Left lobe of liver (tissue), 2 donors: ENCODE measurements at regions not wholly inside any gene's neighbourhood (a gene's known extent, or its start where the extent isn't known, plus 50 kb on each side); places are given as distances from the start of the nearest gene placed in this dataset.

Source experiments
- ATAC-seq: fragments of 200-7000 bp; cut with Tn5 transposase; one replicate; pipeline ENCODE4 v1.9.1; 2020; ENCODE audit warnings: mild to moderate bottlenecking, moderate library complexity
- DNase-seq: peaks from one replicate; pipeline ENCODE4 v3.0.0-alpha.2; 2020; ENCODE audit warnings: low spot score
- donor health status: DM: no; HTN: no; CAD: no; lungs with moderate emphysema.
- donor health status: DM: no; HTN: yes; CAD: no.

DNA sequence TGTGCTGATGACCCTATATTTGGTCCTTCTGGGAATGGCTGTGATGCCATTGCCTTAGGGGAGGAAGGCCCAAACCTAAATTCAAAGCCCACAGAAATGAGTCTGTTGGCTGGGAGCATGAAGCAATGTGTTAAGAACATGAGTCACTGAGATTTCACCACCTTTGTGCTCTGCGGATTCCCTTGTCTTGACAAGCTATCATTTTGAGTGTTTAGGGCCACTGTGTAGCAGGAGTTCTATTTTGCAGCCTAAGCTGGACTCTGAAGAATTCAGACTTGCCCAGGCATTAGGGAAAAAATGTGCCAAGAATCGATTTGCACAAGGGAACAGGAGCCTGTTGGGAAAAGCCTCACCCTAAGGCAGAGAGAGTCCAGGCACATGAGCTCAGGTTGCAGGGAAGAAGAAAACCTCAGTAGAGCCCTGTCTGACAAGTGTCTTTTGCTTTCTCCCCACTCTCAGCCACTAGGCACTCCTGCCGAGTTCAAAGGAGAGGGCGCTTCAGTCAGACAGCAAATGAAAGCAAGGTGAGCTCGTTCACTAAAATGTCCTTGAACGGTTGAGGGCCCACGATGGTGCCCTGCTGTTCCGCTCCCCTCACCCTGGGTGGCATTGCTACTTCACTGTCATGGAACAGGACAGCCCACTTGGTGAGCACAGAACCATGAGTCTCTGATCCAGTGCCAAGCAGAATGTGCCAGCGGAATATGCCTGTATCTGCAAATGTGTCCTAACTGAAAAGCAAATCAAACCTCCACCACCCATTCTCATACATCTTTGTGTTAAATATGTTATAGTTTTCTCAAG lies 93.6 kb downstream of the PRLHR start:
- no peak for ATAC-seq
- no peak for DNase-seq

DNA sequence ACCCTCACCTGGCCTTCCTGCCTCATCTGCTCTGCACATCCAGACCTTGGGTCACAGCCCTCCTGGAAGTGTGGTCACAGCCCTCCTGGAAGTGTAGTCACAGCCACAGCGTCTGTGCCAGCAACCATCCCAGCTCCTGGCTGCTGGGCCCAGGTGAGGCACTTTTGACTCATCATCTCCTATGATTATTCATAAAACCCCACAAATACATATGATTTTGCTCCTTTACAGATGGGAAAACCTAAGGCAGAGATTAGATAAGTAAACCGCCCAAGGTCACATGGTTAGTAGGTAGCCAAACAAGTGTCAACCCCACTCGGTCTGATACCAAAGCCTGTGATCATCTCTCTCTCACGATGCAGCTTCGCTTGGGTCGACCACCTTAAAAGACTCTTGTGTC lies 94.3 kb downstream of the PRLHR start:
- ATAC-seq (no peak), DNase-seq (no peak)

DNA sequence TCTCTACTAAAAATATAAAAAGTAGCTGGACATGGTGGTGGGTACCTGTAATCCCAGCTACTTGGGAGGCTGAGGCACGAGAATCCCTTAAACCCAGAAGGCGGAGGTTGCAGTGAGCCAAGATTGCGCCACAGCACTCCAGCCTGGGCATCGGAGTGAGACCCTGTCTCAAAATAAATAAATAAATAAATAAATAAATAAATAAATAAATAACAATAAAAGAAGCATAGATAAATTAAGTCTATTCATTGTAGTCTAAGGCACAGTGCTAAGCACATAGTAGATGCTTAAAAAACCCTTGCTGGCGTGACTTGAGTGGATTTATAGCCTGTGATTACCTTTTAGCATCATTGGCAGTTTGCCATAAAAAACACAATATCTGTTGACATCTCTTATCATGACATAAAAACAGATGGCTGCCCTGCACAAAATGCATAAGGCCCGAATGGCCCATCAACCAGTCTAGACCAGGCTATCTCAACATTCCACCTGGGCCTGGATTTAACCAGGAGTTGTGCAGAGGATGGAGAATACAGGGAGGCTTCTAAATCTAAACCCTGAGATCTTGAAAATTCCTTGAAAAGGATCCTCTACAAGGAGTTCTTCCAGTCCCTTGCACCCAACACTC lies 94.9 kb downstream of the PRLHR start:
- ATAC-seq, result no peak

DNA sequence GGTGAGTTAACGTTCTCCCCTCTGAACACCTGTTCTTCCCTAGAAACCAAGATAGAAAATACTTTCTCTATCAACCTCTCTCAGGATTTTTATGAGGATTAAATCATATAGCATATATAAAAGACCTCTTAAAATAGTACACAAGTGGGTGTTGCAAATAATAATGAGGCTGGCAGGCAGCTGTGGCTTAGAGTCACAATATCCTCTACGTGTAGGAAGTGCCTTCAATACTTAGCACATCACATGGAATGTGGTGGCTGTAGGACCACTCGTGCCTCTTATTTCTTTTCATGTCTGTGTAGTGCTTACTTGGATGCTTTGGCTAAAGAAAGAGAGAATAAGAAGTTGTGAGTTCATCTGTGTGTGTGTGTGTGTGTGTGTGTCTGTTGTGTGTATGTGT lies 96.3 kb downstream of the PRLHR start:
- DNase-seq, result no peak
- no peak for ATAC-seq

More for the DNA sequence above, 94.9 kb downstream of the PRLHR start:
- DNase-seq, result no peak

DNA sequence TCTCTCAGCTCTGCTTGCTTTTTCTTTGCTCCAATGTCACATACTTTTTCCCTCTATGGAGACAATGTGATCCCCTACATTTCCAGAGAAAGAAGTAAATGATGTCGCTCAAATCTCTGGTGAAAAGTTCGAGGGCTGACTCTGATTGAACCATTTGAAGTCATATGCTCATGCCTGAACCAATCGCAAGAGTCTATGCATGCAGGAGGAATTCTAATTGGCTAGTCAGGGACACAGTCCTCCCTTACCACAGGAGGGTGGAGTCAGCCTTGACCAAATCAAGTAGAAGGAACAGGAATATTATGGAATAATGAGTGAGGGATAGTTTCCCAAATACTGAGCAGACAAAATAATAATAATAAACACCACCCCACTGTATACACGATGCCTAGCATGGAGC lies 96.8 kb downstream of the PRLHR start:
- ATAC-seq (no peak), DNase-seq (no peak)

DNA sequence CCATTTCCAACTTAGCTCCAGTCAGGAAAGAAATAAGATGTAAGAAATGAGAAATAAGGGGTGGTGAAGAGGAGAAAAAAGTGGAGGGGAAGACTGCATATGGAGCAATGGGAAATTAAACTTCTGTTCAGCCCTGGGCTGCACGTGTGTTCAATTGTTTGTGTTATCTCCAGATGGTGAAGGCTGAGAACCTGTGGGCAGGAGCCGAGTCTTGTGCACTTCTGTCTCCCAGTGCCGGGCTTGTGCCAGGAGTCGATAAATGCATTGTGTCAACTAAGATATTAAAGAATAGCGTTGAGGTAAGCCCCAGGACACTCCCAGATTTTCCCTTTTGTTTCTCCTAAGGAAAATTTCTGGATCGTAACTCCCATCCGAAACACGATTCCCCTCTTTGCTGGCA lies 98.2 kb downstream of the PRLHR start:
- ATAC-seq (no peak), DNase-seq (no peak)

DNA sequence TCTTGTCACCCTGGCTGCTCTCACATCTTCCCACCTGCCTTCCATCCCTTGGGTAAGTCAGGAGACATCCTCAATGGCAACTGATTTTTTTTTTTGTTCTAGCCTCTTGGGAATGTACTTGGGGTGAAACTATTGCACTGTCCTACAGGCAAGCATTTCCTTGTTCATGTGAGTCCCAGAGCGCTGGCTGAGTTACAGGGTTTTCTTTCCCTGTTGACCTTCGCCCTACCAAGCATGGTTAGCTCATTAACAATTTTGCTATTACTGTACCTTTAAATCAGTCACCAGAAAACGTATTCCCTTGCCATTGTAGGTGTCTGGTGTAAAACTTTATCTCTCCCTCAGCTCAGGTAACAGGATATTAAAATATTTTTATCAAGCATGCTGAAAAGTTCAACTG lies 98.9 kb downstream of the PRLHR start:
- ATAC-seq (no peak), DNase-seq (no peak)

DNA sequence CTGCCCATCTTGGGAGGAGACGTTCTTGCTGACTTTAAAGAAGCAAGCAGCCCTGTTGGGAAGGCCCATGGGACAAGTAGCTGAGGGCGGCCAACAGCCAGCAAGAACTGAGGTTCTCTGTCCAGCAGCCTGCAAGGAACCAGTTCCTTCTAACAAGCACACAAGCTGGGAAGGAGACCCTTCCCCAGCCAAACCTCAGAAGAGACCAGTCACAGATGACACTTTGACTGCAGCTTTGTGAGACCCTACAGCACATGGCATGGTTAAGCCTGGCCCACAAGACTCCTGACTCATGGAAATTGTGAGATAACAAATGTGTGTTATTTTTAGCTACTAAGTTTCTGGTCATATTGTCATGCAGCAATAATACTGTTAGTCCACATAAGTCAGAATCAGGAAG lies 99.9 kb downstream of the PRLHR start:
- no peak for ATAC-seq

DNA sequence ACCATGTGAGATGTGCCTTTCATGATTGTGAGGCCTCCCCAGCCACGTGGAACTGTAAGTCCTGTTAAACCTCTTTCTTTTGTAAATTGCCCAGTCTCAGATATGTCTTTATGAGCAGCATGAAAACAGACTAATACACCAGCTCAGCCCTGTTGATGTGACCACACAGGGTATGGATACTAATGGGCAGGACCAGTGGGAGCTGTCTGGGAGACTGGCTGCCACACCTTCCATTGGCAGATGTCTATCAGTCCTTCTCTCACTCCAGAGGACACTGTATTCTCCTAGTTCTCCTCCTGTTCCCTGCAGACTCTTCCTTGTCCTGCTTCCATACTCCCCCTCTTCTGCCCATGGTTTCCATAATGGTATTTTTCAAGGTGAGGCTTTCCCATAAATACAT lies 104.4 kb downstream of the PRLHR start:
- no peak for DNase-seq
- no peak for ATAC-seq

More for the DNA sequence above, 99.9 kb downstream of the PRLHR start:
- no peak for DNase-seq

DNA sequence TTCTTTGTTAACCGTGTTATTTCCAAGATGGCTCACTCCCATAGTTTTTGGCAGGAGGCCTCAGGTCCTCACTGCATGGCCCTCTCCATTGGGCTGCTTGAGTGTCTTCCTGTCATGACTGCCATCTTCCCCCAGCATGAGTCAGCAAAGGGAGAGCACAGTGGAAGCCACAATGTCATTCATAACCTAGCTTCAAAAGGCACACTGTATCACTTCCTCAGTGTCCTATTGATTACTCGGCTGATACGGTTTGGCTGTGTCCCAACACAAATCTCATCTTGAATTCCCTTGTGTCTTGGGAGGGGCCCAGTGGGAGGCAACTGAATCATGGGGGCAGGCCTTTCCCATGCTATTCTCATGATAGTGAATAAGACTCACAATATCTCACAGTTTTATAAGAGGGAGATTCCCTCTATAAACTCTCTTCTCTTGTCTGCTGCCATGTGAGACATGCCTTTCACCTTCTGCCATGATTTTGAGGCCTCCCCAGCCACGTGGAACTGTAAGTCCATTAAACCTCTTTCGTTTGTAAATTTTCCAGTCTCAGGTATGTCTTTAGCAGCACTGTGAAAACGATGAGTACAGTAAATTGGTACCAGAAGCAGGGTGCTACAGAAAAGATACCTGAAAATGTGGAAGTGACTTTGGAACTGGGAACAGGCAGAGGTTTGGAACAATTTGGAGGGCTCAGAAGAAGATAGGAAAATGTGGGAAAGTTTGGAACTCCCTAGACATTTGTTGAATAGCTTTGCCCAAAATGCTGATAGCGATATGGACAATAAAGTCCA lies 106.5 kb downstream of the PRLHR start:
- DNase-seq, result no peak
- no peak for ATAC-seq

DNA sequence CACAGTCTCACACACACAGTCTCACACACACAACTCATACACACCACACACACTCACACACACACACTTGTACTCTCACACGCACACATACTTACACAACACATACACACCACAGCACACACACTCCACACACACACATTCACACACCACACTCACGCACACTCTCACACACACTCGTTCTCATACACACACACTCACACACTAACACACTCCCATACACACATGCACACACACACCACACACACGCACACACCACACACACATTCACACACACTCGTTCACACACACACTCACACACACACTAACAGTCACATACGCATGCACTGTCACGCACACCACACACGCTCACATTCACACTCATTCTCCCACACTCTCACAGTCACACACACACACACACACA lies 109.8 kb downstream of the PRLHR start:
- ATAC-seq, result no peak
- no peak for DNase-seq

DNA sequence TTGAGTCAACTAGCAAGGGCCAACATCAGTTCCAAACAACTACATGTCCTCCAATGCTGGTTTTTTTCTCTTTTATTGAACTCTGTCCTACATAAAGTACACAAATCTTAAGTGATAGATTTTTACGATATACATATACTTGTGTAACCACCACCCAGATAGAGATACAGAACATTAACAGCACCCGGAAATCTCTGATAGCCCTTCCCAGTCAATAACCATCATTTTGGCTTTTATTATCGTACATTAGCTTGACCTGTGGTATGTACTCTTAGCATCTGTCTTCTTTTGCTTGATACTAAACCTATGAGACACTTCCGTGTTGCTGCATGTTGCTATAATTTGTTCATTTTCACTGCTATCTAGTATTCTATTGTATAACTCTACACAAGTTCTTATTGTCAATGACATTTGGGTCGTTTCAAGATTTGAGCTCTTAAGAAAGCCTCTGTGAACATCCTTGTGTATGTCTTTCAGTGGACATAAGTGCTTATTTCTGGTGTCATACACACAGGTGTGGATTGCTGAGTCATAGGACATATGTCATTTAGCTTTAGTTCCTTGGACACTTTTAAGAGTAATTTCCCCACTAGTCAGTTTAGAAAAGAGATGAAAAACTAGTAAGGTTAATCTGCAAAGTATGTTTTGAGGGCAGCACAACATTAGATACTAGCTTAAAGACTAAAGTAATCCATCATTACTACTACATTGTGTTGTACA lies 111.1 kb downstream of the PRLHR start:
- no peak for ATAC-seq
- no peak for DNase-seq

DNA sequence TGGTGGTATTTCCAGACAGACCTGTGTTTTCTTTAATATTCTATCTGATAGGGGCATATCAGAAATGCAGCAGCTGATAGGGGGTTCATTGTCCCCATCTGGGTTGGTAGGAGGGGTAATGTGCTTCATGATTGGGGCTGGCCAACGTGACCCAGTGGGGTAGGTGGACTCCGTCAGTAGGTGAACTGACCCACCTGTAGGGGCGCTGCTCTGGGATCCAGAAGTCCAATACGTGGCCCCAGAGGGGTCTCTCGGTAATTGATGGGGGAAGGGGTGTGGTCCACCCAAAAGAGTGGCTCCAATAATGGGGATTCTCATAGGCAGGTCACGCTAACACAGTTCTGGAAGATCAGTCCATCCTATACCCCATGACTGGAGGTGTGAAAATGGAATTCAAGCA lies 112.0 kb downstream of the PRLHR start:
- no peak for ATAC-seq
- no peak for DNase-seq

DNA sequence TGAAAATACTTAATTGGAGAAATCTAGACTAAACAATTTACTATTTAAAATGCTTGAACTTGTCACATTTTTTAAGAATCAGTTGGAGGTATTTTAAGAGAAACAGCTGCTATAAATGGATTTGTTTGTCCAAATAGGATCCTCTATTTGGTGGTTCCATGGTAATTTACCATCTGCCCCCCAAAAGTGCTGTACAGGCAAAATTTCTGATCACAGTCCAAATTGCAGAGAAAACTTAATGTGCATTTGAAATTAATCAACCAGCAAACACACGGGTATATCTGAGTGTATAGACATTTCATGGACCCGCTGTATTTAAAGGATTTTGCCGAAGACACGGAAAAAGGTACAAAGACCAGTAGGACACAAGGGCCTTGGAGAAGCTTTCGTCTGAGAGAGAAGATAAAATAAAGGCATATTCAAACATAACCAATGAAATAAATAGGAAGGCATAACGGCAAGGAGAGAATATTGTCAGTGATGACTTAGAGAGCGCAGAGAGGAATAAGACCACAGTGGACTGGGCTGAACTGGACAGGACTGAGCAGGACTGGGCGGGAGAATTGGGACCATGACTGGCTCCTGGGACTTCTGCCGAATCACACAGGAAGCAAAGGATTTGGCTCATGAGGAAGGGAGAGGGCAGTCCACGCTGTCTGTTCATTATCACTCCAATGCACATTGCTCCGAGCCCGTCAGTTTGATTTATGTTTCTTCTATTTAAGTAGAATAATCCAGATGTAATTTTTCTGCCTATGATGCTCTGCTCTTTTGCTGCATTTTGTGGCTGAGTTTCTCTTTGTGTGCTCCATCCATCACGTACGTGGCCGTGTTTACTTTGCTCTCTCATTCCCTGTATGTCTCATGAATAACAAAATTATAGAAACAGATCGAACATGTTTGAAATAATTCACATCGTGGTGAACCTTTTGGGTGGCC lies 112.8 kb downstream of the PRLHR start:
- ATAC-seq (no peak), DNase-seq (no peak)

DNA sequence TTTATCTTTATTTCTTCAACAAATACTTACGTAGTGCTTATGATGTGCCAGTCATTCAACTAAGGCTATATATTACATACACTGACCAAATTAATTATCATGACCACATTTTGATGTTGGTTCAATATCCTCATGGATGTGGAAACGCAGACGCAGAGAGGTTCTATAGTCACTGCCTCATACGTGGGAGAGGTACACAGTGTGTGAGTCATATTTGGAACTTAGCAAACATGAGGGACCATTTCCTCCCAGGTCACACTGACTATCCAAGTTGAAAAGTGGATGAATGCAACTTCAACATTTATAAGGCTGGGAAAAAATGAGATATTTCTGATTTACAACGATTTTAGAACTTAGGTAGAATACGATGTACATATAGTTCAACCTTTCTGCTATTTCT lies 113.6 kb downstream of the PRLHR start:
- no peak for DNase-seq
- ATAC-seq, result no peak

DNA sequence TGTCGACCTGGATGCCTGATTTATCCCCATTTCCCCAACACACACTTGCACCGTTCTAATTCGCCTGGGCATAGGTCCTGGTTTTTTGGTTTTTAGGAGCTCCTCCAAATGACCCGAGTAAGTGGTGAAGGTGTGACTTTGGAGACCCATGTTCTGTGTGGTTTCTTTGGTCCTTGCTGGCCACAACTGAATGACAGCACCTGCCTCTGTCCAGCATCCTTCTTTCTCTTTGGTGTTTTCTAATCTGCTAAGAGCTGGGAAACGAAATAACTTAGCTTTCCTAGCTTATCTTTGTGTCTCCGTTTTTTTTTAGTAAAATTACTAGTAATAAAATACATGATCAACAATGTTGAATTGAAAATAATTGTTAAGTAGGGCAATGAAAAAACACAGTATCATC lies 120.2 kb downstream of the PRLHR start:
- no peak for DNase-seq
- no peak for ATAC-seq

DNA sequence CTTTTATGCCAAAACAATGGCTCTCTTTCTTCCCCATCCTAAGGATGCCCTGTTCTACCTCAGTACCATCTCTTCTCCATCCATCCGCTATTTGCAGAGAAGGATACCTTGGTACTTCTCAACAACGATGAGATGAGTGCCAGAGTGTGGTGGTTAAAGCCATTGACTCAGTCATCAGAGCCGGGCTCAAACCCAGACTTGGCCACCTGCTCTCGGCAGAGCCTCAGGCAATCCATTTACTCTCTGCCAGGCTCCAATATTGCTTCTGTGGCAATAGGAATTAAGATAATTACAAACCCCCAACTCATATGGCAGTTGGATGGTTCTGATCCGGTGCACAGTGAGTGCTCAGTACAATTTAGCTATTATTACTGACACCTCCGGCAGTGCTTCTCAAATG lies 121.3 kb downstream of the PRLHR start:
- ATAC-seq (no peak), DNase-seq (no peak)

DNA sequence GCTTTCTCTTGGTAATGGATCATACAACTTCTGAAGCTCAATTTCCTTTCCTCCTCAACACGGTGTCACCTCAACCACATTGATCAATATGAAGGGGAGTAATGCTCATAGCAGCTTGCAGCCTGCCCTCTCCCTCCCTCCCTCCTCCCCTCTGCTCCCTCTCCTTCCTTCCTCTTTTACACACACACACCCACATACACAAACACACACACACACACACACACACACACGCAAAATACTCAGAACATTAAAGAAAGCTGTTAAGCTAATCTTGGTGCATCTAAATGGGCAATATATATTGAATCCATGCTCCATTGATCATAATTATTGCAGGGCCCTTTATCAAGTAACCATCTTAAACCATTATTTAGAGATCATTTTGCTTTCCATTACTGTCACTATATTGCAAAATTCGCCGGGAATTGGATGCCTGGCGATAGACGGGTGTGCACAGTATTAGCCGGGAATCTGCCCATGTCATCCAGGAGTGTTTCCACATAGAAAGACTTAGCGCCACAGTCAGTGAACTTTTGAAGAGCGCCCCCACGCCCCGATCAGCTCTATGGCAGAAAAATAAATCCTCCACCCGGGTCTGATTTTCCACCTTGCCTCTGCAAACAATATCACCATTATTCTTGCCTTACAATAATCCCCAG lies 122.0 kb downstream of the PRLHR start:
- DNase-seq (no peak), ATAC-seq (no peak)

DNA sequence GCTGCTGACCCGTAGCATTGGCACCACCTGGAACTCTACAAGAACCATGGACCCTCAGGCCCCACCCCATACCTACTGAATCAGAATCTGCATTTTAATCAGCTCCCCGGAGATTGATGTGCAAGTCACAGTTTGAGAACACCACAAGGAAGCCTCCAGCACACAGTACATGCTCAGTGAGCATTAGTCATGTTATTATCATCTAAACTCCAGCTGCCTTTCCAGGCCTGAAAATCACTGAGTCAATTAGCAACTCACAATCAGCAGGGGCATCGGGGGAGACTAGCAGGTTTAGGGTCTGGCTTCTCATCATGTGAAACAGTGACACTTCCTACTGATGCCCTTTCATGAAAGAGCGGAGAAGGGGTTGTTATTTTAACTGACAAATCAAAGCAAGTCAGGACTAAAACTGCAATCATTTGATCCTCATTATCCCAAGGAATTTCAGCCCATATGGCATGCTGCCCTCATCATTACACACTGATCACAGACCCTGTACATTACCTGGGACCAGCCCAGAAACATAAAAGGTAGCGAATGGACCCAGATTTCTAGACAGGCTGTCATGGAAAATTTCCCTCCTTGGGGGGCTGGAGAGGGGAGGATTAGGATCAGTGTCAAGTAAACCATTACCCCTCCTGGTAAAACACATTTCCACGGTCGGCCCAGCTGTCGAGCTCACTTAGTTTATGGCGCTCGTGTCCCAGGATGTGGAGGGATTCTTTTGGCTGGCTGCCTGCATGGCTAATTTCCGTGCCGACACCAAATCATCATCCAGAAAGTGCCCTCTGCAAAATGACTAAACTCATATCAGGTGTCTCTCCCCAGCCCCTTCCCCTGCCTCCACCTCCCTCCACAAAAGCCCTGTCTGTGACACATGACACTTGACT lies 122.8 kb downstream of the PRLHR start:
- no peak for ATAC-seq

More for the DNA sequence above, 122.8 kb downstream of the PRLHR start:
- DNase-seq, result no peak
